HCT116 (cell line): ENCODE measurements at regions not wholly inside any gene's neighbourhood (a gene's known extent, or its start where the extent isn't known, plus 50 kb on each side); places are given as distances from the start of the nearest gene placed in this dataset.

Experiments
- ATAC-seq: fragments of 200-7000 bp; cut with Tn5 transposase; 2 replicates; pipeline ENCODE4 v1.9.1; 2020; ENCODE audit warnings: mild to moderate bottlenecking, moderate library complexity
- BruUV-seq: library from RNA; stranded (reverse); fragments of 400-500 nt; replicated peaks from 2 replicates; lab custom pipeline; 2021; lab: Mats Ljungman, UMichigan
- CTCF ChIA-PET: fragments of 300-600 bp; sonication (Branson Sonifier 250); formaldehyde crosslinking; loops from one replicate; lab custom pipeline; 2021; ENCODE audit warnings: antibody characterized with exemption; lab: Charles Lee
- POLR2A ChIA-PET: fragments of 300-600, 350-600 bp; sonication (Branson Sonifier 250); formaldehyde crosslinking; loops from one replicate; lab custom pipeline; 2021; ENCODE audit warnings: antibody characterized with exemption; lab: Charles Lee
- RAD21 ChIA-PET, 2 experiments: fragments of 300-600 bp; sonication (Branson Sonifier 250); formaldehyde crosslinking; loops; one replicate each; lab custom pipeline; 2023; ENCODE audit warnings: low total read pairs in 2 of 2; ENCODE audit not compliant: uncharacterized antibody in 2 of 2, unreplicated experiment in 2 of 2, low non-redundant PET in 1 of 2; lab: Charles Lee
- DNase-seq: peaks from one replicate; pipeline ENCODE4 v3.0.0-alpha.2; 2010; ENCODE audit warnings: low read depth, low spot score
- H2AFZ ChIP-seq: fragments of 200-600 bp; shearing (Covaris generic), sonication (generic); 2 replicates; pipeline ENCODE4 v1.6.1; 2017; ENCODE audit warnings: low read depth, mixed run types, mixed read lengths, antibody characterized with exemption, low read length; ENCODE audit not compliant: poor library complexity, severe bottlenecking
- H3K27ac ChIP-seq: 2 replicates; pipeline ENCODE4 v1.5.1; 2012; ENCODE audit warnings: low read depth, low read length
- H3K27me3 ChIP-seq: fragments of 200-600 bp; sonication (generic); 2 replicates; pipeline ENCODE4 v1.6.1; 2016; ENCODE audit warnings: mixed run types, low read length, mixed read lengths; ENCODE audit not compliant: insufficient read depth
- H3K36me3 ChIP-seq, 2 experiments: fragments of 200-500 bp in 1 of 2; fragments of 200-600 bp in 1 of 2; sonication (Bioruptor generic) in 1 of 2; sonication (generic) in 1 of 2; 2 replicates each; pipeline versions ENCODE4 v1.5.1 to v1.6.1; 2014 to 2016; ENCODE audit warnings: low read length in 2 of 2, inconsistent platforms in 1 of 2, mixed read lengths in 1 of 2, mixed run types in 1 of 2; ENCODE audit not compliant: insufficient read depth in 2 of 2, control insufficient read depth in 1 of 2
- H3K4me1 ChIP-seq, 2 experiments: fragments of 200-600 bp in 1 of 2; sonication (generic) in 1 of 2; 2 replicates each; pipeline versions ENCODE4 v1.5.1 to v1.6.1; 2012 to 2017; ENCODE audit warnings: low read length in 2 of 2, inconsistent platforms in 1 of 2, mild to moderate bottlenecking in 1 of 2, mixed read lengths in 1 of 2, mixed run types in 1 of 2, moderate library complexity in 1 of 2; ENCODE audit not compliant: insufficient read depth in 2 of 2, control insufficient read depth in 1 of 2
- H3K4me2 ChIP-seq: fragments of 200-600 bp; sonication (generic); 2 replicates; pipeline ENCODE4 v1.6.1; 2017; ENCODE audit warnings: mixed run types, low read length, mixed read lengths
- H3K4me3 ChIP-seq, 2 experiments: fragments of 200-600 bp in 1 of 2; sonication (generic) in 1 of 2; replicated peaks in 1 of 2; 2 replicates each; pipeline ENCODE4 v1.5.1; 2011 to 2016; ENCODE audit warnings: low read length in 2 of 2, control low read depth in 1 of 2, low read depth in 1 of 2, mild to moderate bottlenecking in 1 of 2, mixed read lengths in 1 of 2, mixed run types in 1 of 2
- H3K79me2 ChIP-seq: fragments of 200-600 bp; sonication (generic); 2 replicates; pipeline ENCODE4 v1.6.1; 2017; ENCODE audit warnings: mild to moderate bottlenecking, mixed run types, low read length, moderate library complexity, mixed read lengths; ENCODE audit not compliant: insufficient read depth
- H3K9ac ChIP-seq: fragments of 200-600 bp; sonication (generic); 2 replicates; pipeline ENCODE4 v1.6.1; 2016; ENCODE audit warnings: low read length, mixed read lengths
- H3K9me2 ChIP-seq: fragments of 200-600 bp; sonication (generic), shearing (Covaris generic); 2 replicates; pipeline ENCODE4 v1.6.1; 2017; ENCODE audit warnings: mixed run types, mild to moderate bottlenecking, moderate library complexity; ENCODE audit not compliant: insufficient read depth
- H3K9me3 ChIP-seq, 2 experiments: fragments of 200-500 bp in 1 of 2; fragments of 200-600 bp in 1 of 2; sonication (Bioruptor generic) in 1 of 2; sonication (generic) in 1 of 2; 2 replicates each; pipeline ENCODE4 v1.6.1; 2014 to 2017; ENCODE audit warnings: low read length in 2 of 2, mixed read lengths in 2 of 2, inconsistent platforms in 1 of 2, low read depth in 1 of 2, mild to moderate bottlenecking in 1 of 2, mixed run types in 1 of 2, moderate library complexity in 1 of 2; ENCODE audit not compliant: control insufficient read depth in 1 of 2, insufficient read depth in 1 of 2
- H4K20me1 ChIP-seq: fragments of 200-600 bp; sonication (generic), shearing (Covaris generic); 2 replicates; pipeline ENCODE4 v1.6.1; 2017; ENCODE audit warnings: mixed run types, mild to moderate bottlenecking, moderate library complexity; ENCODE audit not compliant: insufficient read depth
- CEBPB ChIP-seq: IDR thresholded peaks from 2 replicates; pipeline ENCODE4 v1.6.1; 2012; ENCODE audit warnings: low read depth
- EGR1 ChIP-seq: IDR thresholded peaks from 2 replicates; pipeline ENCODE4 v1.6.1; 2012; ENCODE audit warnings: low read depth
- ELF1 ChIP-seq: IDR thresholded peaks from 2 replicates; pipeline ENCODE4 v1.6.1; 2012; ENCODE audit warnings: low read depth, borderline replicate concordance
- EZH2 ChIP-seq: fragments of 200-600 bp; sonication (generic); IDR thresholded peaks from 2 replicates; pipeline ENCODE4 v1.6.1; 2017; ENCODE audit warnings: antibody characterized with exemption, mixed run types
- FOSL1 ChIP-seq: IDR thresholded peaks from 2 replicates; pipeline ENCODE4 v1.6.1; 2012; ENCODE audit warnings: low read depth
- JUND ChIP-seq: IDR thresholded peaks from 2 replicates; pipeline ENCODE4 v1.6.1; 2012
- POLR2A ChIP-seq: IDR thresholded peaks from 2 replicates; pipeline ENCODE4 v1.7.0; 2011; ENCODE audit warnings: borderline replicate concordance; ENCODE audit not compliant: insufficient read depth, insufficient read length; ENCODE audit errors: extremely low read depth
- POLR2AphosphoS5 ChIP-seq: IDR thresholded peaks from 2 replicates; pipeline ENCODE4 v1.6.1; 2011; ENCODE audit warnings: mild to moderate bottlenecking, low read depth, low read length, moderate library complexity
- SP1 ChIP-seq: IDR thresholded peaks from 2 replicates; pipeline ENCODE4 v1.6.1; 2012; ENCODE audit warnings: low read depth
- TCF7L2 ChIP-seq: IDR thresholded peaks from 2 replicates; pipeline ENCODE4 v1.7.0; 2011; ENCODE audit warnings: borderline replicate concordance, inconsistent platforms; ENCODE audit not compliant: insufficient read depth, insufficient read length; ENCODE audit errors: extremely low read depth
- YY1 ChIP-seq: IDR thresholded peaks from 2 replicates; pipeline ENCODE4 v1.6.1; 2011; ENCODE audit warnings: low read length, low read depth, moderate library complexity, mild to moderate bottlenecking; ENCODE audit not compliant: insufficient replicate concordance; ENCODE audit errors: extremely low read depth
- ZFX ChIP-seq: fragments of 450-650 bp; IDR thresholded peaks from 2 replicates; pipeline ENCODE4 v1.6.1; 2017
- intact Hi-C: fragments of 100-400 bp; cut with micrococcal nuclease; formaldehyde crosslinking; loops from 2 replicates; pipeline ENCODE4 v1.10.0; 2022
- TF ChIP-seq, protein P1 (sequence below): IDR thresholded peaks from 2 replicates; pipeline ENCODE4 v1.6.1; 2012
- TF ChIP-seq, protein P2 (sequence below), 3 experiments: fragments of 200-600 bp in 1 of 3; sonication (generic) in 1 of 3; IDR thresholded peaks in 2 of 3; conservative IDR thresholded peaks in 1 of 3; 2 replicates each; pipeline ENCODE4 v1.5.1; 2012 to 2017; ENCODE audit warnings: low read depth in 2 of 3, low read length in 2 of 3, antibody characterized with exemption in 1 of 3, borderline replicate concordance in 1 of 3, control low read depth in 1 of 3, mild to moderate bottlenecking in 1 of 3, mixed read lengths in 1 of 3, mixed run types in 1 of 3, moderate library complexity in 1 of 3; ENCODE audit not compliant: insufficient read depth in 1 of 3

- Histone ChIP-seq H4K20me1 (no peaks in the 10 kb centered on the region), H3K79me2 (no peaks in the 10 kb centered on the region), H2AFZ (no peak overlapping the region), H3K4me2 (no peak overlapping the region), H3K27ac (no peak overlapping the region), H3K9me2 (no peaks in the 10 kb centered on the region), H3K27me3 (no peaks in the 10 kb centered on the region), H3K9ac (no peak overlapping the region), H3K4me1 (peaks cover 0 to 3% of the 10 kb centered on the region in 2 experiments; a peak in 1 of 4 replicates), H3K9me3 (no peaks in the 10 kb centered on the region), H3K4me3 (no peak overlapping the region), H3K36me3 (no peaks in the 10 kb centered on the region)
- no peak for DNase-seq
- no TSS peak for BruUV-seq
- no peak for ATAC-seq
- ChIA-PET CTCF (no interaction called here), POLR2A (no interaction called here), RAD21 (no interaction called here)
- intact Hi-C loops: no loop called here
- TF ChIP-seq ZFX: no peak
- TF ChIP-seq FOSL1: no peak
- no peak for TF ChIP-seq TCF7L2
- no peak for TF ChIP-seq ELF1
- no peak for TF ChIP-seq EGR1
Observed at GRCh38 chr13:50358231-50359040, 343.2 kb downstream of the KCNRG start.

GRCh38 chr13:50359041-50359367 lies 343.8 kb downstream of the KCNRG start:
- H3K79me2 ChIP-seq: no peaks in the 10 kb centered on the region
- H3K9me3 ChIP-seq: no peaks in the 10 kb centered on the region
- no peak overlapping the region for H3K4me2 ChIP-seq
- DNase-seq (no peak), ATAC-seq (no peak)
- H3K27me3 ChIP-seq: no peaks in the 10 kb centered on the region
- POLR2A ChIA-PET: no interaction called here
- no peaks in the 10 kb centered on the region for H4K20me1 ChIP-seq
- no peak overlapping the region for H3K27ac ChIP-seq
- intact Hi-C loops: no loop called here
- no TSS peak for BruUV-seq
- RAD21 ChIA-PET: no interaction called here
- no peak overlapping the region for H3K4me3 ChIP-seq
- H3K9me2 ChIP-seq: no peaks in the 10 kb centered on the region
- H3K36me3 ChIP-seq: no peaks in the 10 kb centered on the region
- H3K4me1 ChIP-seq: peaks cover 0 to 3% of the 10 kb centered on the region in 2 experiments; a peak in 1 of 4 replicates
- no peak for TF ChIP-seq ELF1
- TF ChIP-seq SP1: no peak
- TF ChIP-seq CEBPB: no peak
- TF ChIP-seq POLR2A: no peak
- TF ChIP-seq, protein P1, sequence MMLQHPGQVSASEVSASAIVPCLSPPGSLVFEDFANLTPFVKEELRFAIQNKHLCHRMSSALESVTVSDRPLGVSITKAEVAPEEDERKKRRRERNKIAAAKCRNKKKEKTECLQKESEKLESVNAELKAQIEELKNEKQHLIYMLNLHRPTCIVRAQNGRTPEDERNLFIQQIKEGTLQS: no peak
- TF ChIP-seq, protein P2, sequence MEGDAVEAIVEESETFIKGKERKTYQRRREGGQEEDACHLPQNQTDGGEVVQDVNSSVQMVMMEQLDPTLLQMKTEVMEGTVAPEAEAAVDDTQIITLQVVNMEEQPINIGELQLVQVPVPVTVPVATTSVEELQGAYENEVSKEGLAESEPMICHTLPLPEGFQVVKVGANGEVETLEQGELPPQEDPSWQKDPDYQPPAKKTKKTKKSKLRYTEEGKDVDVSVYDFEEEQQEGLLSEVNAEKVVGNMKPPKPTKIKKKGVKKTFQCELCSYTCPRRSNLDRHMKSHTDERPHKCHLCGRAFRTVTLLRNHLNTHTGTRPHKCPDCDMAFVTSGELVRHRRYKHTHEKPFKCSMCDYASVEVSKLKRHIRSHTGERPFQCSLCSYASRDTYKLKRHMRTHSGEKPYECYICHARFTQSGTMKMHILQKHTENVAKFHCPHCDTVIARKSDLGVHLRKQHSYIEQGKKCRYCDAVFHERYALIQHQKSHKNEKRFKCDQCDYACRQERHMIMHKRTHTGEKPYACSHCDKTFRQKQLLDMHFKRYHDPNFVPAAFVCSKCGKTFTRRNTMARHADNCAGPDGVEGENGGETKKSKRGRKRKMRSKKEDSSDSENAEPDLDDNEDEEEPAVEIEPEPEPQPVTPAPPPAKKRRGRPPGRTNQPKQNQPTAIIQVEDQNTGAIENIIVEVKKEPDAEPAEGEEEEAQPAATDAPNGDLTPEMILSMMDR (IDR thresholded peaks at IDR 0.05 in 2 of 3, conservative IDR thresholded peaks at IDR 0.05 in 1 of 3; ENCODE audit: borderline replicate concordance in 1 of 3, insufficient read depth in 1 of 3, low read depth in 2 of 3, low read length in 2 of 3): no peak
- no peak for TF ChIP-seq JUND
- TF ChIP-seq POLR2AphosphoS5: no peak
- no peak for TF ChIP-seq YY1
- no peak for TF ChIP-seq ZFX
- TF ChIP-seq EZH2: no peak
- CTCF ChIA-PET: no interaction called here
- no peak overlapping the region for H3K9ac ChIP-seq
- H2AFZ ChIP-seq: no peak overlapping the region
